ENCODE measurements at regions not wholly inside any gene's neighbourhood (a gene's known extent, or its start where the extent isn't known, plus 50 kb on each side); places are given as distances from the start of the nearest gene placed in this dataset.

DNA sequence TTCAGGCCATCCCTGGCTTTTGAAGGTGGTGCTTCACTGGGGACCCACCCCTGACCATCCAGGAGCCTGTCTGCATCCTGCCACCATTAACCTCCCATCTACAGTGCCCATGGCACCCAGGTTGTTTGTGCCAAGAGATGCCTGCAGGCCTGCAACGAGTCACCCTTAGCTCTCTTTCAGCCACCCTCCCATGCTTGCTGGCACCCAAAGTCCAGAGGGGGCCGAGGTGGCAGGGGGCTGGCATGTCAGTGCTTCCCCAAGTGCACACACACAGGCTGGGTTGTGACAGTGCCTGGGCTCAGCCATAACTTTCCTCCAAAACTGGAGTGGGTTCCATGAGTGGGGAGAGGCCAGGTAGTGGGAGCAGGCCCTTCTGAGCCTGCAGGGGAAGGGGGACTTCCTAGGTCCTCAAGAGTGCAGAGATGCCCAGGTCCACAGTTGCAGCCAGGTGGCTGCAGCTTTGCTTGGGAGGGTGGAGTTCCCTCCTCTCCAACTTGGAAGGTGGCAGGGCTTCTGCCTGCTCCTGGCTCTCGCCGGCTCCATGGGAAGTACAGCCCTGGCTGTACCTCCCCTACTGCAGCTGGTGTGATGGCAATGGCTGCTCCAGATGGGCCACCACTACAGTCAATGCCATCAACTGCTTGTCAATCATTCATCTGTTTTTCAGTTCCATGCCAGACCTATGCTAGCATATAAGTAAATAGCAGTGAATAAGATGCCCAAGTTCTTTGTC is 235.9 kb upstream of the GIMD1 start:
- H3K4me3 ChIP-seq, result no peak overlapping the region
- H3K36me3 Mint-ChIP-seq (ENCODE audit: low read depth), result 0 out of 3 replicates have a peak, but pooled peaks cover 3% of the 10 kb centered on the region
- no peak overlapping the region for H3K27ac Mint-ChIP-seq
- H2AFZ ChIP-seq, result no peak overlapping the region
- H3K4me2 ChIP-seq, result no peak overlapping the region
- no peaks in the 10 kb centered on the region for H3K79me2 ChIP-seq (replicated peaks; ENCODE audit: insufficient read depth)
- no peaks in the 10 kb centered on the region for H3K27me3 ChIP-seq (ENCODE audit: insufficient read depth)
- no peaks in the 10 kb centered on the region for H3K4me1 ChIP-seq (ENCODE audit: insufficient read depth)
- no peak for ATAC-seq
- H3K9me2 ChIP-seq (ENCODE audit: insufficient read depth), result 0 out of 2 replicates have a peak, but pooled peaks cover 2% of the 10 kb centered on the region
- TF ChIP-seq EZH2 (IDR thresholded peaks at IDR 0.05; ENCODE audit: low read depth, unreplicated experiment) (no peak), STAT1 (IDR thresholded peaks at IDR 0.05; ENCODE audit: unreplicated experiment) (no peak), ZNF114 (CRISPR knock-in tag; IDR thresholded peaks at IDR 0.05) (no peak), EZH2phosphoT487 (IDR thresholded peaks at IDR 0.05; ENCODE audit: unreplicated experiment) (no peak), JUNB (IDR thresholded peaks at IDR 0.05; ENCODE audit: unreplicated experiment) (no peak), CREB1 (CRISPR knock-in tag; IDR thresholded peaks at IDR 0.05; ENCODE audit: low read depth) (no peak), ZNF462 (CRISPR knock-in tag; IDR thresholded peaks at IDR 0.05) (no peak), POLR2AphosphoS5 (IDR thresholded peaks at IDR 0.05; ENCODE audit: low read depth) (no peak), REST (IDR thresholded peaks at IDR 0.05; ENCODE audit: unreplicated experiment) (no peak), ZNF331 (CRISPR knock-in tag; IDR thresholded peaks at IDR 0.05; ENCODE audit: low read depth) (no peak), NANOG (IDR thresholded peaks at IDR 0.05; ENCODE audit: borderline replicate concordance) (no peak)
- TF ChIP-seq, protein P1, sequence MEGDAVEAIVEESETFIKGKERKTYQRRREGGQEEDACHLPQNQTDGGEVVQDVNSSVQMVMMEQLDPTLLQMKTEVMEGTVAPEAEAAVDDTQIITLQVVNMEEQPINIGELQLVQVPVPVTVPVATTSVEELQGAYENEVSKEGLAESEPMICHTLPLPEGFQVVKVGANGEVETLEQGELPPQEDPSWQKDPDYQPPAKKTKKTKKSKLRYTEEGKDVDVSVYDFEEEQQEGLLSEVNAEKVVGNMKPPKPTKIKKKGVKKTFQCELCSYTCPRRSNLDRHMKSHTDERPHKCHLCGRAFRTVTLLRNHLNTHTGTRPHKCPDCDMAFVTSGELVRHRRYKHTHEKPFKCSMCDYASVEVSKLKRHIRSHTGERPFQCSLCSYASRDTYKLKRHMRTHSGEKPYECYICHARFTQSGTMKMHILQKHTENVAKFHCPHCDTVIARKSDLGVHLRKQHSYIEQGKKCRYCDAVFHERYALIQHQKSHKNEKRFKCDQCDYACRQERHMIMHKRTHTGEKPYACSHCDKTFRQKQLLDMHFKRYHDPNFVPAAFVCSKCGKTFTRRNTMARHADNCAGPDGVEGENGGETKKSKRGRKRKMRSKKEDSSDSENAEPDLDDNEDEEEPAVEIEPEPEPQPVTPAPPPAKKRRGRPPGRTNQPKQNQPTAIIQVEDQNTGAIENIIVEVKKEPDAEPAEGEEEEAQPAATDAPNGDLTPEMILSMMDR (conservative IDR thresholded peaks at IDR 0.05; ENCODE audit: low read depth in 2 of 2), result no peak
- TF ChIP-seq, protein P2, sequence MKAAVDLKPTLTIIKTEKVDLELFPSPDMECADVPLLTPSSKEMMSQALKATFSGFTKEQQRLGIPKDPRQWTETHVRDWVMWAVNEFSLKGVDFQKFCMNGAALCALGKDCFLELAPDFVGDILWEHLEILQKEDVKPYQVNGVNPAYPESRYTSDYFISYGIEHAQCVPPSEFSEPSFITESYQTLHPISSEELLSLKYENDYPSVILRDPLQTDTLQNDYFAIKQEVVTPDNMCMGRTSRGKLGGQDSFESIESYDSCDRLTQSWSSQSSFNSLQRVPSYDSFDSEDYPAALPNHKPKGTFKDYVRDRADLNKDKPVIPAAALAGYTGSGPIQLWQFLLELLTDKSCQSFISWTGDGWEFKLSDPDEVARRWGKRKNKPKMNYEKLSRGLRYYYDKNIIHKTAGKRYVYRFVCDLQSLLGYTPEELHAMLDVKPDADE (IDR thresholded peaks at IDR 0.05), result no peak
- no peak overlapping the region for H3K4me3 Mint-ChIP-seq
- H3K27ac ChIP-seq (ENCODE audit: low read depth), result no peak overlapping the region
- DNase-seq (ENCODE audit: low spot score), result no peak
- no peaks in the 10 kb centered on the region for H3K4me1 Mint-ChIP-seq
- H3K27me3 Mint-ChIP-seq (ENCODE audit: insufficient read depth, low read depth, poor library complexity), result peaks cover 2% of the 10 kb centered on the region
- H3K36me3 ChIP-seq (ENCODE audit: insufficient read depth), result no peaks in the 10 kb centered on the region
- peaks cover 10% of the 10 kb centered on the region; the same call in 2 of the 3 replicates for H3K9me3 Mint-ChIP-seq
- no peaks in the 10 kb centered on the region for H4K20me1 ChIP-seq (replicated peaks; ENCODE audit: insufficient read depth)
- H3F3A ChIP-seq (replicated peaks; ENCODE audit: low read depth), result no peaks in the 10 kb centered on the region

Data from GM23338 (cell line).